SKM-1 (cell line): ENCODE measurements at regions not wholly inside any gene's neighbourhood (a gene's known extent, or its start where the extent isn't known, plus 50 kb on each side); places are given as distances from the start of the nearest gene placed in this dataset.
"Not testable (repeated sequence)": the region's sequence is repeated elsewhere in the genome, so short reads cannot be mapped to it uniquely, and the experiment has no call there.

Experiments
- DNase-seq: peaks from one replicate; lab custom pipeline; 2025; ENCODE audit not compliant: unreplicated experiment; lab: John Stamatoyannopoulos, UW

DNA sequence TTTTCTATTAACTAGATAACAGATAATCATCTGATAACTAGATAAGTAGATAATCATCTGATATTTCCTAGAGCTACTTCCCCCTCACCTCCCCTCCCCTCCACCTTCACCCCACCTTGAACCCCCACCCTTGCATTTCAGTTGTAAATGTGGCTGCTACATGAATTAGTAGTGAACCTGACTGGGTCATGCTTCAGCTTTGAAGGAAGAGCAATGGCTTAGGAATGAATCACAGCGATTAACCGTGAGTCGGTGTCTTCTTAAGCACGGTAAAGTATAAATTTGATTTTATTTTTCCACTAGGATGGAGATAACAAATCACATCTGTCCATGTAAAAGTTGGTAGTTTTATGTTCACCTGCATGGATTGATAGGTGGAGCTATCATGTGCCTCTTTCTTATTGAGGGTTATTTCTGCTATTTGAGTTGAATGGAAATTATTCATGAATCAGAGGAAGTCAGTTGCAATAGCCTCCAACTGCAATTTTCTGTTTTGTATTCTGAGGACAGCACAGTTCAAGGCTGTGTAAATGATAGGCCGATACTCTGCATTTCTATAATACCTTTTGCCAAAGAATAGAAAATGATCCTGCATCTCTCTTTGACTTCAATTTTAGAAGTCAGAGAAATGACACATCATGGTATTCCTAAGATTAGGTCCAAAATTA lies 235.0 kb downstream of the PTGER3 start:
- no peak for DNase-seq

DNA sequence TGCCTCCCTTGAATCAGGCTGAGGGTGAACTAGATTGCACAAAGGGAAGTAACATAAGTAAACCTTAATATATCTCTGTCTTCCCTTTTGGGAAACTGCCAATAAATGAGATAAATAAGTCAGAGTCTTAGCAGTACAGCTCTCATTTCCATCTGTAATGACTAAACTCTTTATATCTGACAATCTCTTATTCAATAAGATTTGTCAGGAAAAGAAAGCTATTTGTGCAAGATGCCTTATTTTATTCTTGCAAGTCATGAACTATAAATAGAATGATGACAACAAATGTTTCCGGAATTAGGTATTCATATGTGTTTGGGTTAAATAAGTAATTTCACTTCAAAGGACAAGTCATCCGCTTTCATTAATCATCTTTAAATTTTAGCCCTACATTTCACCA lies 229.2 kb downstream of the PTGER3 start:
- DNase-seq: no peak

DNA sequence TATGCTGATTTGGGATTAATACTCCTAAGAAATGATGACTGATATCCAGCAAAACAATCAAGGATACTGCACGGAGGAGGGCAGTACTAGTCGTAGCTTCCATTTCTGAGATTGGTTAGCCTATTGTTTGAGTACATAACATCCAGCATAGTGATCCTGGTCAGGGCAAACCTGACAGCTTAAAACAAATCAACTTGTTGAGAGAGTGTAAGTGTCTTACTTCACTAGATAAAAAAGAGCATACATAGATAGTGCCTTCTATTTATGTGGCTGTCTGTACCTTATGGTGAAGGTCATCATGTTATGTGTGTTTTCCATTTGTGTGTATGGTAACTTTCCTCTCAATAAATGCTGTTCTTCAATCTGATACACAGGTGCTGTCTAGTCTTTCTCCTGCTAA lies 228.4 kb downstream of the PTGER3 start:
- no peak for DNase-seq

DNA sequence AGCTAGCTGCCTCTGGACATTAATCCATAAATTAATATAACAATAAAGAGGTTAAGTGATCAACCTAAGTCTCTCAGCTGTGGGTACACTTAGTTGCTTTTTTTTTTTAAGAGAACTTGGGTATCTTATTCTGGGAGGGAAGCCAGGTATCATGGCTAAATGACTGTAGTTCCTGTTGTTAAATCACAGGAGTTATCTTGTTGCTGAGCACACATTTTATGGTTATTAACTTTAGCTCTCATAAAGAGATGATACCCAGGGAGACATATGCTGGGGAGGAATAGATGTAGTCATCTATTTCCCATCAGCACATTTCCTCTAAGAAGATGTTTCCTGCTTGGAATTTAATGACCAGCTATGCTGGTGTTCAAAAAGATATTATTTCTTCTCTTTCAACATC lies 227.8 kb downstream of the PTGER3 start:
- no peak for DNase-seq

DNA sequence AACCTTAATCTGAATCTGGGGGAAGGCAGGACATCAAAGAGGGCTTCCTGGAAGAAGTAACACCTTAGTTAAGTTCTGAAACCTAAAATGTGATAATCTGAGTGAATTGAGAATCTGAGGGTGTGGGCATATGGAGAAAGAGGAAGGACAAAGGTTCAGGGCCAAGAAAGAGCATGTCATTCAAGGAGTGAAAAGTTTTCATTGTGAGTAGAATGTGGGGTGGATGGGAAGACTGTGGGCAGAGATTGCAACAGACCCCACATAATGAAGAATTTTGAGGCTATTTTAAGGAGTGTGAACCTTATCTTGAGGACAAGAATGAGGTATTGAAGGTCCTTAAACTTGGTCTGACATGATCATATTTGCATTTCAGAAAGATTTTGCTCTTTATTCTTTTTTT lies 227.2 kb downstream of the PTGER3 start:
- DNase-seq: peak; percentile 9

DNA sequence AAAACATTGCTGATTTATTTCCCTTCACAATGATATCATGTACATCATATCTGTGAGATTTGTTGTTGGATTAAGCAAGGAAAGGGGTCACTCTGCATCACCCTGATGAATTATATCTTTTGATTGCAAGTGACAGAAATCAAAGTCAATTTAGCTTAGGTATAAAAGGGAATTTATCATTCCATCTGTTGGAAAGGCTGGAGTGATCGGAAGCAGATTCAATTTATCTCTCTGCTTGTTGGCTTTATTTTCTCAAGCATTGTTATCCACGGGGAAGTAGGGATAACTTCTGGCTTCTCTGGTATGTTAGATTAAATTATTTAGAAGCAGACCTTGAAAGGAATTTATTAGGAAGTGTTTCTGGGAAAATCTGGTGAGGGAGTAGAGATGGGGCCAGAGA lies 226.6 kb downstream of the PTGER3 start:
- no peak for DNase-seq

DNA sequence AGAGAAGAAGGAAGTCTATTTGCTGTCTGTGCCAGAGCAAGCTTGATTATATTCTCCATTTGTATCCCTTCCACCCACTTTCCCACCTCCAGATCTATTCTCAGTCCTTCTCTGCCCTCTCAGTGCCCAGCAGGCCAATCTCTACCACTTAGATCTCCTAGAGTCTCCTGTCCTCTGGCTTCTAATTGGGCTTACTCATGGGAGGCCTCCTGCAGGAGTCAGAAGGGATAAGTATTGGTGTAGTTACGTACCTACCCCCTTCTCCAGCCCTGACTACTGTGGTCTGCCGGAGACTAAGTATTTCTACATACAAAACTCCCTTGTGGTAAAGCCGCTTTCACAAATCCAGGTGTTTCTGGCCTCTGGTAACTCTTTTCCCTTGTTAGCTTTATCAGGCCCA lies 221.2 kb downstream of the PTGER3 start:
- no peak for DNase-seq

DNA sequence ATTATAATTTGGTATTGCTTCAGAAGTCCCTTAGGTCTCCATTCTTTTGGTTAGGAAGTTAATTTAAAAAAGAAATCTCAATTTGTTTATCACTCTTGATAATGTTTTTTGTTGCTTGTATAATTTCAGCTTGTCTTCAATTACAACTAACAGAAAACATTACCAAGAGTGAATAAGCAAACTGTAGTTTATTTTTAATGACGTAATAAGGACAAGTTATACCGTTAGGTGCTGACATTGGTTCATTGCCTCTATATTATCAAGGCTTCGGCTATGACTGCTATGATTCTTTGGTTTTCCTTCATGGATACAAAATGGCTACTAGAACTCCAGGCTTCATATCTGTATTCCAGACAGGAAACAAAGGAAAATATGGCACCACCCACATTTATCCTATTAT lies 220.6 kb downstream of the PTGER3 start:
- DNase-seq: no peak

DNA sequence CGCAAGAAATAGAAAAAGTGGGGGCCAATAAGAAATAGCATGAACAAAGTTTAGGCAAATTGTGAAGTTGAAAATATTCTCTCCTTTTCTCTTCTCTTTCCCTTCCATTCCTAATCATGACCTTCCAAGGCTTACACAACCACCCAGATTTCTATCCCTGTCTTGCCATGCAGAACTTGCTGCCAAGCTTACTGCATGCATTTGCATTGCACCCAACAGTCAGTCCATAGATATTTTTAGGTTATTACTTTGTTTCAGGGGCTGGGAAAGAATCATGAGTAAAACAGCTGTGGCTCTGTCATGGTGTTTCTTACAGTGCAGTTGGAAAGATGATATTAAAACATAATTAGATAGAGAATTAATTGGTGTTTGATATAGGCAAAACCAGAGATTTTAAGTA lies 219.4 kb downstream of the PTGER3 start:
- DNase-seq: no peak

DNA sequence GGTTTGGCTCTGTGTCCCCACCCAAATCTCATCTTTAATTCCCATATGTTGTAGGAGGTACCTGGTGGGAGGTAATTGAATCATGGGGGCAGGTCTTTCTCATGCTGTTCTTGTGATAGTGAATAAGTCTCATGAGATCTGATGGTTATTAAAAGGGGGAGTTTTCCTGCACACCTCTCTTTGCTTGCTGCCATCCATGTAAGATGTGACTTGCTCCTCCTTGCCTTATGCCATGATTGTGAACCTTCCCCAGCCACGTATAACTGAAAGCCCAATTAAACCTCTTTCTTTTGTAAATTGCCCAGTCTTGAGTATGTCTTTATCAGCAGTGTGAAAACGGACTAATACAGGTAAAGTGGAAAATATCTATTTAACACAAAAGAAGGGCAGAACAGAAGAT lies 213.3 kb downstream of the PTGER3 start:
- DNase-seq: not testable (repeated sequence)

DNA sequence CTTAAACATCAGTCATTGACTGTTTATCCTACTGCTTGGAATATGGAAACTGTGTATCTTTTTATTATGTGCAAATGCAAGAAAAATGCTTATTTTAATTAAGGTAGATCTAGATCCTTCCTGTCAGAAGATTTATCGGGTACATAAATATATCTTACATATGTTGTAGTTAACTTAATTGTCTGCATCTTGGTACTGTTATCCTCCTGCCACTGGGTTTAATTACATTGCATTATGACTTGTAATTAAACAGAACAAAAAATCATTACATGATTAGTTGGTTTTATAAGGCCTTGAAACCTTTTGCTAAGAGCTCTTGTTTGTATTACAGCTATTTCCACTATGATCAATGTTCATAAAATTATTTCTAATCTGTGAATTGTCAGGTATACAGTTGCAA lies 211.2 kb downstream of the PTGER3 start:
- no peak for DNase-seq

DNA sequence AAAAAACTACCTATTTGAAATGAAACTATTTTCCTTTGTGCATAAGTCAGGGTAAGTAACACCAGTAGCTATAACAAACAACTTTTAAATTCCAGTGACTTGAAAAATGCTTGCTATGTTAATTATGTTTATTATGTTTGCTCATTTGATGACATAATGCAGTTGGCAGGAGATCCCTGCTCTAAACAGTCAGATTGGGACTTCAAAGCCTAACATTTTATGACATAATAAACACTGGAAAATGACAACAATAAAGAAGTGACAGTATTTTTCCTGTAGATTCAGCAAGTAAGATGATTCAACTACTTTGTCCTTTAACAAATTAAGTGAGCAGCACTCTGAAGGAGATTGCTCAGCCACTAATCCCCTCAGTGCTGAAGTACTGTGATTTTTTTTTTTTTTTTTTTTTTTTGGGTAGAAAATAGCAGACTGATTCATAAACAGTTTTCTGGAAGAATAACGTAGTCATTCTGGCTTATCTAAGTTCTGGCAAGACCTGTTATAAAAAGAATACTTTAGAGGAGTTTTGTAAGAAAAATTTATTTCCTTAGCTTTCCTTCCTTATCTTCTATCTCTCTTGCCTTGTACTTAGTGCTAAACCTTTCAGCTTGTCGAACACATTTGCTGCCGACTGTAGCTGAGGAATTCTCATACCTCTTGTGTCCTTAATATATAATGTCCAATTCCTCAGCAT lies 207.2 kb downstream of the PTGER3 start:
- DNase-seq: no peak

DNA sequence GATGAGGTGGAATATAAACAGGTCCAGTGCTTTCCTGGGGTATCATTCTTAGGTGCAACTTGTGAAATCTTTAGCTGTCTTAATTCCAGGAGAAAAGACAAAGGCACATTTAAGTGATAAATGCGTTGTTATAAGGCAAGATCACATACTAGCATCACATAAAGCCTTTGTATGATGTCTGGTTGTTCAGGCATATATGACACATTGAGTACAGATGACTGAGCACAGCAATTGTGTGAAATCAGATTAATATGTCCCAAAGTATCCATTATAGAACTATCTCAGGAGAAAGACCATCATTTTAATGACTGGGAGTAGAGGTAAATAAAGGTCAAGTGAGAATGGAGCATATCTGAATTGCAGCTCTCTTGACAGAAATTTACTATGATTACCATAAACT lies 205.1 kb downstream of the PTGER3 start:
- DNase-seq: no peak

DNA sequence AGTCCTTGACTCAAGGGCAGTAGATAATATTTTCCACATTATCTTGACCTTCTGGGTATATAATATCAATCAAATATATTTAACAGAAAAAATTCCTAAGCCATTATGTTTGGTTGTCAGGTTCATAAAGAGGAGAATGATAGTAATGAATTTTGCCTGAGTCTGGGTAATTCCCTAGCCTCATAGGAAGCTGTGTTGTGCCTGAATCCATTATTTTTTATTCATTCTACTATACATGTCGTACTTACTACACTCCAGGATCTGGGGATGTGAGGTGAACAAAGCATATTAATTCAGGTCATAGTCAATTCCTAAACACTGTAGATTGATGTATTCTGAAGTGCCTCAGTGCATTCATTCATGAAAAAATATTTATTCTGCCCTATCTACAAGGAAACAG lies 204.2 kb downstream of the PTGER3 start:
- DNase-seq: no peak

DNA sequence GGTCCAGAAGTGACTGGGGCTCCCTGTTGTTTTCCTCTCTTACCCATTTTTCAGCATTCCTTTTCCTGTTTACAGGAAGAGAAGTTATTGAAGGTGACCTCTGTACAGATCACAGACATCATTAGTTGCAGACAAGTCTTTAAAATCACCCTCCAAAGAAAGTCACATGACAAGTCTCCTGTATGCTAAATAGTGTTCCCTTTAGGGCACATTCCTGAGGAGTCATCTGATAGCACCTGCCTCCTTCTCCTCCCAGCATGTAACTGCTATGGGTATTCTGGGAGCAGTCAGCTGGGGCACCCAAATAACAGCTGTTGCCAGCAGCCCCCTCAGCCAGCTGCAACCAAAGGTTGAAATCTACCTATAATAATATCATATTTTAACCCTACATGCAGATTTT lies 200.6 kb downstream of the PTGER3 start:
- DNase-seq: no peak

DNA sequence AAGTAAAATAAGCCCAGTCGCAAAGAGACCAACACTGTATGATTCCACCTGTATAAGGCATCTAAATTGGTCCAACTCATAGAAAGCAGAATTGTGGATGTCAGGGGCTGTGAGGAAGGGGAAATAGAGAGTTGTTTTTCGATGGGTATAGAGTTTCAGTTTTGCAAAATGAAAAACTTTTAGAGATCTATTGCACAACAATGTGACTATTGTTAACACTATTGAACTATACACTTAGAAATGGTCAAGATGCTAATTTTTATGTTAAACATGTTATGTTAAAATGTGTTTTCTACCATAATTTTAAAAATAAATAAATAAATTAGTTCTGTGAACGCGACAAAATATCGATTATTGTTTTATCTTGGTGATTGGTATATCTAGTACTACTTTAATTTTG lies 192.4 kb downstream of the PTGER3 start:
- no peak for DNase-seq

DNA sequence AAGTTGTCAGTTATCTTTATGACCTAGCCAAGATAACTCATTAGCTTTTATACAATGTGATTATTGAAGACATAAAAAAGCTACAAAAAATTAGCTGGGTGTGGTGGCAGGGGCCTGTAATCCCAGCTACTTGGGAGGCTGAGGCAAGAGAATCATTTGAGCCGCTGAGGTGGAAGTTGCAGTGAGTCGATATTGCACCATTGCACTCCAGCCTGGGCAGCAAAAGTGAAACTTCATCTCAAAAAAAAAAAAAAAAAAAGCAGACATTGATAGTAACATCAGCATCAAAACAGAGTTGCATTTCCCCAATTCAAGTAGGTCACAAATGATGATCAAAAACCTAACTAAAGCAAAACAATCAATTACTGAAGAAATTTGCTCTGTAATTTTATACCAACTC lies 191.4 kb downstream of the PTGER3 start:
- DNase-seq: no peak

DNA sequence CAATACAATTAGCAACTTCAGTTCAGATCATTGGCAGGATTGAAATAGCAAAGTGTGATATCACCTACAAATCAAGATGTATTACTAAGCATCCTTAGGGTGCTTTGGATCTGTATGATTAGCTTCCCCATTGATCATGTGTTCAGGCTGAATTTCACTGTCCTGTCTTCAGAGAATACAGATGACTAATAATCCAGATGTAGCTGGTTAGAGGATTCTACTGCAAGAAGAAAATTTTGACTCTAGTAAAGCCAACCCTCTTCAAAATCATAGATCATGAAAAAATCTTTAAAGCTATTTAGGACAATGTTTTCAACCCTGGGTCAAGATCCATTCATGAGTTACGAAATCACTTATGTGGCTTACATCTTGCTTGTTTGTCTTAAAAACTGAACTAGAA lies 184.4 kb downstream of the PTGER3 start:
- no peak for DNase-seq

DNA sequence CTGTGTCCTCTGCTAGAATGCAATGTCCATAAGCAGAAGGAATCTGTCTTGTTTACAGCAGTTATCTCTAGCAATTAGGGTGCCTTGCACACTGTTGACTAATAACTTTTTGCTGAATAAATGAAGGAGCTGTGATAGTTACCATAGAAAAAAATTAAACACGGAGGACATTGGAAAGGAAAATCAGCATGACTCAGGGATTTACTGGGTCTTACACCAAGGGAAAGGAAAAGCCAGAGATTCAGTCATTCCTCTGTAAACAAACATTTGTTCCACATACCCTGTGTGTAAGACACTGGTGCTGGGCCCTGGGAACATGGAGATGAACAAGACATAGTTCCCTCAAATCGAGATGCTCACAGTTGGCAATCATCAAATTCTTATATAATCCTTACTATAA lies 183.3 kb downstream of the PTGER3 start:
- no peak for DNase-seq

DNA sequence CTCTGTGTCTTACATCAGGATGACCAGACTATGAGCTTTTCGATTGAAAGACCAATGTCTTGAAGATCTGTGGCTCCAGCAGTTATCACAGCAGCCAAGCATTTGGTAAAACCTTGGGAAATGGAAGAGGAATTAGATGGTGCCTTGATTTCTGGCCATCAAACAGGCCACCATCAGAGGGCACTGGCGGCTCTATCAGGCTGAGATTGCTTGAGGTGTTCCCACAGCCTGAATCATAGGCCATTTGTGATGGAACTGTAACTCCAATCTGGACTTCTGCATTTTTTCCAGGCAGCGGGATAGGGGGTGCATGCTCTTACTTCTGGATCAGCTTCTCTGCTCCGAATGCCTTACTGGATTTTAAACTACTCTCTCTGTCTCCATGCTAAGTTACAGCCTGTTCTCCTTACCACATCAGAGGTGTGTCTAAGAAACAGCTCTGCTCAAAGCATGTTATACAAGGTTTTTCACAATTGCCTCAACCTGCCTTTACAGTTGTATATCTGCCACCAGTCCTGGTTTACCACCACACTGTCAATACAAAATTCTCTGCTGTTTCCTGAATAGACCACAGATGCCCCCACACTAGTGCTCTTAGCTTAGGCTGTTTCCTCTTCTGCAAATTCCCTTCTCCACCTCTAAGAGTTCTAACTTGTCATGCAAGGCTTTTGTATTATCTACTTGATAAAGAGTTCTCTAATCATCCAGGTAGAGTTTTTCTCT lies 180.9 kb downstream of the PTGER3 start:
- no peak for DNase-seq

DNA sequence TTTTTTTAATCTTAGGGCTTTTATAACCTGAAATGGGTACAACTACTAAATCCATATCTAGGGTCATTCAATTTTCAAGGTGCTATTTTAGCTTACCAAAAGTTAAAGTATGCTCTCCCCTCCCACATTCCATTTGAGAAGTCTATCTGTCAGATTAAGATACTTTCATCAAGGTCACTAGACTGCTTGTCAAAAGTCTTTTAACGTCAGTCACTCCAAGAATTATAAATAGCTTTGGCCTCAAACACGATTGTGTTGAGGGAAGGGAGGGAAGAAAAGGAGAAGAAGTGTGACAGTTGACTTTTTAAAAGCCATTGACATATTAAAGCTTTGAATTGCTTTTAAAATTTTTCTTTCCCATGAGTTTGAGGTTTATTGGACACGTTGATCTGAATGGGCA lies 175.8 kb downstream of the PTGER3 start:
- DNase-seq: no peak

DNA sequence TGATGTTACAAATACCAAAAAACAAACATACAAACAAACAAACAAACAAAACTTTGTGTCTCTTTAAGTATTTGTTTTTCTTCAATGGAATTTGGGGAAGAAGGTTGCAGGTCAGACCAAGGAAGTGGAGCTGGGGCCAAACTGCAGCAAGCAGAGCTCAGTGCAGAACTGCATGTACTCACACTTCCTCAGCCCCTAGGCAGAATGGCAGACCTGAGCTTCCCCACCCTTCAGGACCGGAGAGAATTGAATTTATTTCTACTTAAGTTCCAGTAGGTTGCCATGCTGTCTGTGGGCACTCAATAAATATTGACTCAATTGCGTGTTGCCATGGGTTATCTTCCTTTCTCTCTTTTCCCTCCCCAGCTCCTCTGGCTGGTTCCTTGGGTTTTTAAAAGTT lies 173.6 kb downstream of the PTGER3 start:
- DNase-seq: no peak
